ENCODE measurements at regions not wholly inside any gene's neighbourhood (a gene's known extent, or its start where the extent isn't known, plus 50 kb on each side); places are given as distances from the start of the nearest gene placed in this dataset.

GRCh38 chr12:59874781-59875180 lies 279.0 kb downstream of the SLC16A7 start:
- TF ChIP-seq MAX (CRISPR knock-in tag; IDR thresholded peaks at IDR 0.05) = no peak
- no peak for TF ChIP-seq CBFB (CRISPR knock-in tag; IDR thresholded peaks at IDR 0.05; ENCODE audit: low read depth)
